HUES48 (cell line): ENCODE measurements at regions not wholly inside any gene's neighbourhood (a gene's known extent, or its start where the extent isn't known, plus 50 kb on each side); places are given as distances from the start of the nearest gene placed in this dataset.

Experiments used
- H3K27ac ChIP-seq: one replicate; pipeline ENCODE4 v1.7.0; 2013; ENCODE audit warnings: low read depth, low read length, inconsistent platforms
- H3K27me3 ChIP-seq: 2 replicates; pipeline ENCODE4 v1.6.1; 2013; ENCODE audit warnings: mild to moderate bottlenecking, low read length; ENCODE audit not compliant: control insufficient read depth, insufficient read depth
- H3K36me3 ChIP-seq: 2 replicates; pipeline ENCODE4 v1.6.1; 2013; ENCODE audit warnings: low read length; ENCODE audit not compliant: control insufficient read depth, insufficient read depth
- H3K4me1 ChIP-seq: 2 replicates; pipeline ENCODE4 v1.6.1; 2013; ENCODE audit warnings: mild to moderate bottlenecking, low read length; ENCODE audit not compliant: control insufficient read depth, insufficient read depth
- H3K4me3 ChIP-seq: 2 replicates; pipeline ENCODE4 v1.5.1; 2013; ENCODE audit warnings: mild to moderate bottlenecking, low read depth, low read length
- H3K9ac ChIP-seq: 2 replicates; pipeline ENCODE4 v1.6.1; 2013; ENCODE audit warnings: mild to moderate bottlenecking, low read depth, low read length, moderate library complexity
- H3K9me3 ChIP-seq: 2 replicates; pipeline ENCODE4 v1.6.1; 2013; ENCODE audit warnings: low read length; ENCODE audit not compliant: control insufficient read depth, insufficient read depth

GRCh38 chr1:235049217-235049616, 79.4 kb downstream of the TOMM20 start:
- no peak overlapping the region for H3K4me3 ChIP-seq
- no peak overlapping the region for H3K9ac ChIP-seq
- H3K9me3 ChIP-seq = no peaks in the 10 kb centered on the region
- no peaks in the 10 kb centered on the region for H3K4me1 ChIP-seq
- no peak overlapping the region for H3K27ac ChIP-seq
- no peaks in the 10 kb centered on the region for H3K27me3 ChIP-seq
- H3K36me3 ChIP-seq = no peaks in the 10 kb centered on the region

- H3K36me3 ChIP-seq = no peaks in the 10 kb centered on the region
- H3K4me3 ChIP-seq = no peak overlapping the region
- no peaks in the 10 kb centered on the region for H3K4me1 ChIP-seq
- no peaks in the 10 kb centered on the region for H3K27me3 ChIP-seq
- no peak overlapping the region for H3K9ac ChIP-seq
- H3K9me3 ChIP-seq = no peaks in the 10 kb centered on the region
- no peak overlapping the region for H3K27ac ChIP-seq
Observed at GRCh38 chr1:235047331-235047871, 81.2 kb downstream of the TOMM20 start.

GRCh38 chr1:235045921-235046601, 82.6 kb downstream of the TOMM20 start:
- no peaks in the 10 kb centered on the region for H3K27me3 ChIP-seq
- H3K36me3 ChIP-seq = no peaks in the 10 kb centered on the region
- no peak overlapping the region for H3K9ac ChIP-seq
- H3K27ac ChIP-seq = no peak overlapping the region
- H3K9me3 ChIP-seq = no peaks in the 10 kb centered on the region
- H3K4me1 ChIP-seq = no peaks in the 10 kb centered on the region
- no peak overlapping the region for H3K4me3 ChIP-seq

- Histone ChIP-seq H3K9ac (no peak overlapping the region), H3K36me3 (no peaks in the 10 kb centered on the region), H3K27me3 (no peaks in the 10 kb centered on the region), H3K4me1 (no peaks in the 10 kb centered on the region), H3K27ac (no peak overlapping the region), H3K9me3 (no peaks in the 10 kb centered on the region), H3K4me3 (no peak overlapping the region)
Observed at GRCh38 chr1:235045034-235045690, 83.5 kb downstream of the TOMM20 start.

- H3K4me3 ChIP-seq = no peak overlapping the region
- no peaks in the 10 kb centered on the region for H3K27me3 ChIP-seq
- H3K9ac ChIP-seq = no peak overlapping the region
- no peak overlapping the region for H3K27ac ChIP-seq
- H3K36me3 ChIP-seq = no peaks in the 10 kb centered on the region
- no peaks in the 10 kb centered on the region for H3K4me1 ChIP-seq
- 0 out of 2 replicates have a peak, but pooled peaks cover 3% of the 10 kb centered on the region for H3K9me3 ChIP-seq
Observed at GRCh38 chr1:235043234-235043633, 85.4 kb downstream of the TOMM20 start.

GRCh38 chr1:235038701-235039100, 89.9 kb downstream of the TOMM20 start:
- H3K4me3 ChIP-seq = no peak overlapping the region
- H3K4me1 ChIP-seq = no peaks in the 10 kb centered on the region
- no peaks in the 10 kb centered on the region for H3K27me3 ChIP-seq
- no peak overlapping the region for H3K9ac ChIP-seq
- 0 out of 2 replicates have a peak, but pooled peaks cover 3% of the 10 kb centered on the region for H3K9me3 ChIP-seq
- no peak overlapping the region for H3K27ac ChIP-seq
- H3K36me3 ChIP-seq = no peaks in the 10 kb centered on the region

- Histone ChIP-seq H3K27ac (no peak overlapping the region), H3K4me3 (no peak overlapping the region), H3K9ac (no peak overlapping the region), H3K9me3 (0 out of 2 replicates have a peak, but pooled peaks cover 3% of the 10 kb centered on the region), H3K36me3 (no peaks in the 10 kb centered on the region), H3K4me1 (no peaks in the 10 kb centered on the region), H3K27me3 (no peaks in the 10 kb centered on the region)
Observed at GRCh38 chr1:235035928-235036327, 92.7 kb downstream of the TOMM20 start.

GRCh38 chr1:235030919-235031596, 97.6 kb downstream of the TOMM20 start:
- no peak overlapping the region for H3K27ac ChIP-seq

GRCh38 chr1:235027862-235028250, 100.8 kb downstream of the TOMM20 start:
- H3K36me3 ChIP-seq = no peaks in the 10 kb centered on the region
- H3K27me3 ChIP-seq = no peaks in the 10 kb centered on the region
- no peak overlapping the region for H3K4me3 ChIP-seq
- H3K9me3 ChIP-seq = no peaks in the 10 kb centered on the region
- no peak overlapping the region for H3K27ac ChIP-seq
- peaks cover 10% of the 10 kb centered on the region for H3K4me1 ChIP-seq
- H3K9ac ChIP-seq = no peak overlapping the region

More at GRCh38 chr1:235030919-235031596, 97.6 kb downstream of the TOMM20 start:
- Histone ChIP-seq H3K4me3 (no peak overlapping the region), H3K9me3 (no peaks in the 10 kb centered on the region), H3K27me3 (no peaks in the 10 kb centered on the region), H3K9ac (no peak overlapping the region), H3K36me3 (no peaks in the 10 kb centered on the region), H3K4me1 (no peaks in the 10 kb centered on the region)

GRCh38 chr1:235027076-235027861, 101.4 kb downstream of the TOMM20 start:
- H3K9me3 ChIP-seq = no peaks in the 10 kb centered on the region
- no peaks in the 10 kb centered on the region for H3K36me3 ChIP-seq
- no peak overlapping the region for H3K4me3 ChIP-seq
- H3K4me1 ChIP-seq = peaks cover 13% of the 10 kb centered on the region
- H3K27ac ChIP-seq = no peak overlapping the region
- H3K9ac ChIP-seq = no peak overlapping the region
- H3K27me3 ChIP-seq = no peaks in the 10 kb centered on the region
